CD4-positive, alpha-beta T cell (primary cell): ENCODE measurements at regions not wholly inside any gene's neighbourhood (a gene's known extent, or its start where the extent isn't known, plus 50 kb on each side); places are given as distances from the start of the nearest gene placed in this dataset.

Experiments
- ATAC-seq: fragments of 200-7000 bp; cut with Tn5 transposase; one replicate; pipeline ENCODE4 v1.10.0; 2022; ENCODE audit warnings: mild to moderate bottlenecking; ENCODE audit not compliant: poor library complexity
- CTCF ChIA-PET: fragments of 350-600 bp; sonication (Branson Sonifier 250); formaldehyde crosslinking; loops from one replicate; lab custom pipeline; 2021; ENCODE audit warnings: antibody characterized with exemption, inconsistent platforms; lab: Charles Lee
- POLR2A ChIA-PET: fragments of 350-600 bp; sonication (Branson Sonifier 250); formaldehyde crosslinking; loops from one replicate; lab custom pipeline; 2021; ENCODE audit warnings: antibody characterized with exemption, inconsistent platforms; lab: Charles Lee
- DNase-seq, 14 experiments: peaks; one replicate each; pipeline ENCODE4 v3.0.0-alpha.2; 2013 to 2020; ENCODE audit warnings: mixed read lengths in 2 of 14
- H3K27ac ChIP-seq, 2 donors: one replicate each; pipeline versions ENCODE4 v1.5.1 to v1.7.0; 2013; ENCODE audit warnings: low read length in 2 of 2, low read depth in 1 of 2, mild to moderate bottlenecking in 1 of 2
- H3K27me3 ChIP-seq, 2 experiments: 1 replicate in 1 of 2; 2 replicates in 1 of 2; pipeline versions ENCODE4 v1.6.1 to v1.7.0; 2013; ENCODE audit warnings: low read length in 2 of 2, control low read depth in 1 of 2, mild to moderate bottlenecking in 1 of 2, moderate library complexity in 1 of 2; ENCODE audit not compliant: insufficient read depth in 2 of 2, control insufficient read depth in 1 of 2
- H3K36me3 ChIP-seq: one replicate; pipeline ENCODE4 v1.6.1; 2013; ENCODE audit warnings: low read length, control low read depth; ENCODE audit not compliant: insufficient read depth
- H3K4me1 ChIP-seq: one replicate; pipeline ENCODE4 v1.6.1; 2013; ENCODE audit warnings: low read length, control low read depth; ENCODE audit not compliant: insufficient read depth
- H3K4me3 ChIP-seq: one replicate; pipeline ENCODE4 v1.5.1; 2013; ENCODE audit warnings: mild to moderate bottlenecking, low read length, moderate library complexity
- H3K9me3 ChIP-seq, 2 experiments: 1 replicate in 1 of 2; 2 replicates in 1 of 2; pipeline versions ENCODE4 v1.6.1 to v1.7.0; 2013; ENCODE audit warnings: low read length in 2 of 2, mild to moderate bottlenecking in 2 of 2, control low read depth in 1 of 2, moderate library complexity in 1 of 2; ENCODE audit not compliant: control insufficient read depth in 1 of 2, insufficient read depth in 1 of 2
- H3K27ac Mint-ChIP-seq: one replicate; pipeline ENCODE4 v1.8.0; 2020; ENCODE audit warnings: mixed read lengths
- H3K27me3 Mint-ChIP-seq: one replicate; pipeline ENCODE4 v1.8.0; 2021; ENCODE audit warnings: mixed read lengths
- H3K36me3 Mint-ChIP-seq: one replicate; pipeline ENCODE4 v1.8.0; 2021; ENCODE audit warnings: low read depth, mixed read lengths
- H3K4me1 Mint-ChIP-seq: one replicate; pipeline ENCODE4 v1.8.0; 2021; ENCODE audit warnings: low read depth, mixed read lengths
- H3K4me3 Mint-ChIP-seq: one replicate; pipeline ENCODE4 v1.8.0; 2020; ENCODE audit warnings: mild to moderate bottlenecking, mixed read lengths
- H3K9me3 Mint-ChIP-seq: one replicate; pipeline ENCODE4 v1.8.0; 2020; ENCODE audit warnings: mixed read lengths
- intact Hi-C, 2 experiments: fragments of 100-400 bp; cut with DNase I in 1 of 2; cut with micrococcal nuclease in 1 of 2; formaldehyde crosslinking; loops; one replicate each; pipeline versions ENCODE4 v1.15.1 to v1.9.0; 2023 to 2025; cut with DNase I, micrococcal nuclease
- TF ChIP-seq, protein P1 (sequence below): fragments of 200-600 bp; IDR thresholded peaks from one replicate; pipeline ENCODE4 v1.8.0; 2022; ENCODE audit warnings: antibody characterized with exemption, mild to moderate bottlenecking

DNA sequence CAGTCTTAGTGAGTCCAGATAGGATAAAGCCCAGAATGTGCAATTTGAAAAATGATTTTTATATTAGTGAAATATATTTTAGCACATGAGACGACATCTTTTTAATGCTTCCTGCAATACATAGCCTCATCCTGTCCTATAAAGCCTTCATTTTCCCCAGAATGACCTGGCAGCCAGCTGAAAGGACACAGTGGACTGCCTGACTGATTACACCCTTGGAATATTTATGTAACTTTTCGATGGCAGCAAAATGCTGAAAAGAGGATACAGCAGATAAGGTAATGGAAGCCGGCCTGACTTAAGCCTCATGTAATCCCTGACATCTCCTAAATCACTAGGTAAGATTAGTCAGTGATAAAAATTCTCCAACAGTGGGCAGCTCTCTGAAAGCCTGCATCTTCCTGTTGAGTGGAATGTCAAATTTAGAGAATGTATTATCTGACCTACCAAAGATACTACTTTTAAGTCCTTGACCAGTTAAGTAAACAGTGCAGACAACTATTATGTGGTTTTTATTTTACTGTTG, 210.7 kb upstream of the STEAP1 start:
- no peak overlapping the region for H3K27ac Mint-ChIP-seq
- CTCF ChIA-PET: no interaction called here
- ATAC-seq (no peak), DNase-seq (no peak)
- H3K27me3 Mint-ChIP-seq: no peaks in the 10 kb centered on the region
- H3K36me3 Mint-ChIP-seq: no peaks in the 10 kb centered on the region
- intact Hi-C loops: no loop called here
- H3K4me3 Mint-ChIP-seq: no peak overlapping the region
- Histone ChIP-seq H3K4me3 (no peak overlapping the region), H3K36me3 (no peaks in the 10 kb centered on the region), H3K27me3 (no peaks in the 10 kb centered on the region), H3K27ac (no peak overlapping the region), H3K4me1 (no peaks in the 10 kb centered on the region), H3K9me3 (peaks cover 0 to 3% of the 10 kb centered on the region in 2 experiments)
- H3K4me1 Mint-ChIP-seq: no peaks in the 10 kb centered on the region
- TF ChIP-seq, protein P1, sequence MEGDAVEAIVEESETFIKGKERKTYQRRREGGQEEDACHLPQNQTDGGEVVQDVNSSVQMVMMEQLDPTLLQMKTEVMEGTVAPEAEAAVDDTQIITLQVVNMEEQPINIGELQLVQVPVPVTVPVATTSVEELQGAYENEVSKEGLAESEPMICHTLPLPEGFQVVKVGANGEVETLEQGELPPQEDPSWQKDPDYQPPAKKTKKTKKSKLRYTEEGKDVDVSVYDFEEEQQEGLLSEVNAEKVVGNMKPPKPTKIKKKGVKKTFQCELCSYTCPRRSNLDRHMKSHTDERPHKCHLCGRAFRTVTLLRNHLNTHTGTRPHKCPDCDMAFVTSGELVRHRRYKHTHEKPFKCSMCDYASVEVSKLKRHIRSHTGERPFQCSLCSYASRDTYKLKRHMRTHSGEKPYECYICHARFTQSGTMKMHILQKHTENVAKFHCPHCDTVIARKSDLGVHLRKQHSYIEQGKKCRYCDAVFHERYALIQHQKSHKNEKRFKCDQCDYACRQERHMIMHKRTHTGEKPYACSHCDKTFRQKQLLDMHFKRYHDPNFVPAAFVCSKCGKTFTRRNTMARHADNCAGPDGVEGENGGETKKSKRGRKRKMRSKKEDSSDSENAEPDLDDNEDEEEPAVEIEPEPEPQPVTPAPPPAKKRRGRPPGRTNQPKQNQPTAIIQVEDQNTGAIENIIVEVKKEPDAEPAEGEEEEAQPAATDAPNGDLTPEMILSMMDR: no peak
- POLR2A ChIA-PET: no interaction called here
- H3K9me3 Mint-ChIP-seq: peaks cover 3% of the 10 kb centered on the region

DNA sequence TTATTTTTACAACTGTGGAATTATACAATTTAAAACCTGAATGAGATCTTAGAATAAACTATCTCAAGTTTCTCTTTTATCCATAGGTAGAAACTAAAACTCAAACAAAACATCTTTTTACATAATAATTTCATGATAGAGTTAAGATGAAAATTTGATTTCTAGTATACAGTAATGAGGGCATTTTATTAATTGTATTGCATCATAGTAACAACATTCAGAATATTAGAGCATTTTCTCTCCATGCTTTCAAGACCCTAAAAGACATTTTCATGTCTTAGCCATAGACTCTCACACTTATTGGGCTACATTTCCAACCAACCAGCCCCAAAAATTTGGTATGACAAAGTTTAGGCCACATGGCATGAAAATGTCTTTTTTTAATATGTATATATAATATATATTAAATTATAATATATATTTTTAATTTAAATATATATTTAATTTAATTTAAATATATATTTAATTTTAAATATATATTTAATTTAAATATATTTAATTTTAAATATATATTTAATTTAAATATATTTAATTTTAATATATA, 195.7 kb upstream of the STEAP1 start:
- no peaks in the 10 kb centered on the region for H3K36me3 ChIP-seq
- Mint-ChIP-seq H3K27ac (no peak overlapping the region), H3K9me3 (peaks cover 8% of the 10 kb centered on the region), H3K4me1 (no peaks in the 10 kb centered on the region), H3K27me3 (no peaks in the 10 kb centered on the region), H3K36me3 (no peaks in the 10 kb centered on the region), H3K4me3 (no peak overlapping the region)
- H3K27ac ChIP-seq: no peak overlapping the region
- no peaks in the 10 kb centered on the region for H3K27me3 ChIP-seq
- H3K4me1 ChIP-seq: no peaks in the 10 kb centered on the region
- CTCF ChIA-PET: no interaction called here
- POLR2A ChIA-PET: no interaction called here
- intact Hi-C loops: no loop called here
- TF ChIP-seq, protein P1: no peak
- H3K4me3 ChIP-seq: no peak overlapping the region
- DNase-seq: no peak
- H3K9me3 ChIP-seq: peaks cover 0 to 4% of the 10 kb centered on the region in 2 experiments
- no peak for ATAC-seq

DNA sequence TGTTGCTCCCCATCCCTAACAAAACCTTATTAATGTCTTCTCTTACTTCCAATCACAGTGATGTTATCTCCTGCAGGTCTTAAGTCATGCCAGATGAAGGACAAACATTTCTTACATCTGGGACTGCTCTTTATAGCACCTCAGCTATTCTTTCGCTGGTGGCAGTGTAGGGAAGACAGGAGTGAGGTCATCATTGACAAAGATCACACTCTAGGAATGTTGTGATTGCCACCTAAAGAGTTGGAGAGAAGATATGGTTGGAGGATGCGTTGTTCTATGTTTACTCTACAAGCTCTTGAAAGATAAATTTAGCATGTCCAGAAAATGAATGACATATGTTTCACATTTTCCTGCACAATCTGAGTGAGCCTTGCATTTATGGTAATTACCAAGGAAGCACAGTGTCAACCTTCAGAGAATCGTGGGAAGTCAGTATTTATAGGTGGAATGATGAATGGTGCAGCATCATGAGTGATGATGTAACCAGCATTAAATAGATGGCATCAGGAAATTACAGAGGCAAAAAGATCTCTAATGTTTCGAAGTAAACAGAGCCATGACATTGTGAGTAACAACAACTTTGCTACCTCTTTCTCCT, 188.1 kb upstream of the STEAP1 start:
- intact Hi-C loops: no loop called here
- ATAC-seq (no peak), DNase-seq (no peak)
- no peak overlapping the region for H3K4me3 Mint-ChIP-seq
- H3K27me3 ChIP-seq: no peaks in the 10 kb centered on the region
- H3K9me3 Mint-ChIP-seq: no peaks in the 10 kb centered on the region
- no peaks in the 10 kb centered on the region for H3K9me3 ChIP-seq
- no peak overlapping the region for H3K27ac Mint-ChIP-seq
- H3K36me3 ChIP-seq: no peaks in the 10 kb centered on the region
- ChIA-PET POLR2A (no interaction called here), CTCF (no interaction called here)
- H3K27me3 Mint-ChIP-seq: no peaks in the 10 kb centered on the region
- TF ChIP-seq, protein P1: no peak
- H3K4me1 Mint-ChIP-seq: no peaks in the 10 kb centered on the region
- H3K36me3 Mint-ChIP-seq: no peaks in the 10 kb centered on the region
- H3K4me3 ChIP-seq: no peak overlapping the region
- H3K4me1 ChIP-seq: no peaks in the 10 kb centered on the region
- H3K27ac ChIP-seq: no peak overlapping the region
